ENCODE measurements at regions not wholly inside any gene's neighbourhood (a gene's known extent, or its start where the extent isn't known, plus 50 kb on each side); places are given as distances from the start of the nearest gene placed in this dataset.

DNA sequence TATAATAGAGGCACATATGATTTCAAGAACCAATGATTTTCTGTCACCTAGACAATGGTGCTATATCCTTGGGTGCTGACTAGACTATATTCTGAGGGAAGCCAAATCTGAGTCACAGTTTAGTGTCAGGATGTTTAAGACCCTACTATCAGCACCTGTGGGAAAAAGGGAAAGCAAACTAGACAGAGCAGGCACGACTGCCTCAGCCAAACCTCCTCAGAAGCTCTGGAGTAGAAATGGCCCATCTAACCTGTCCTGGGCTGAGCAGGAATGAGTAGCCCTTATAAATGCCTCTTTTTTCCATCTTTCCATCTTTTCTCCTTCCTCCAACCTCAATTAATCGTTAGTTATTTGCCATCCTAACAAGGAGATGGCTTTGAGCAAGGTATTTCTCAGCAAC, 80.4 kb upstream of the TECRL start:
- no peak for ATAC-seq

DNA sequence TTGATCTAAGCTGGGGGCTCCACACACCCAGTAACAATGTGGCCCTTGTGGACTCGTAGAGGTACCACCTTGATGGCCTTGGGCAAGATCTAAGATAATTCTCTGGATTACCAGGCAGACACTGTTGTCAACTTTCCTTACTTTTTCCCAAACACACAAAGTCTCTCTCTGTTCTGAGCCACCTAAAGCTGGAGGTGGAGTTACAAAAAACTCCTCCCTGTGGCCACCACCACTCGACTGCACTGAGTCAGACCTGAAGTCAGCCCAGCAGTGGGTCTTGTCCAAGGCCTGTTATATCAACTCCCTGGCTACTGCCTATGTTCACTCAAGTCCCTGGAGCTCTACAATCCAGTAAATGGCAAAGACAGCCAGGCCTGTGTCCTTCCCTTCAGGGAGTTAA, 70.1 kb upstream of the TECRL start:
- ATAC-seq (no peak), DNase-seq (ENCODE audit: low spot score) (no peak)

More for the DNA sequence above, 80.4 kb upstream of the TECRL start:
- DNase-seq (ENCODE audit: low spot score), result no peak

DNA sequence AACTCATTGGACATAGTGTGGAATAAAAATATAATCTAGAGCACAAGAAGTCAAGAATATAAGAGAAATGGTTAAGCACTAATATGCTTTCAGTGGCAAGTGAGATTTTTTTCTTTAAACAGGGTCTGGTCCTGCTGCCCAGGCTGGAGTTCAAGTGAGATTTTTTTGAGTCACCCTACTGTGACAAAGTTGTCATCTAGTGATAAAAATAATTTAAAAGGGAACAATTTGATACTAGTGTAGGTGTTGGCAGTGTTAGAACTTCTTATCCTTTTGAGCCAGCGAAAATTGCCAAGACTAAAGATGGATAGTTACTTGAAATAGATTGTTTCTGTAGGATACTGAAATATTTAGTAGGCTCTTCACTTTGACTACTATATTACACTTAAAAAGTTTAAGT, 67.9 kb upstream of the TECRL start:
- ATAC-seq (no peak), DNase-seq (ENCODE audit: low spot score) (no peak)

DNA sequence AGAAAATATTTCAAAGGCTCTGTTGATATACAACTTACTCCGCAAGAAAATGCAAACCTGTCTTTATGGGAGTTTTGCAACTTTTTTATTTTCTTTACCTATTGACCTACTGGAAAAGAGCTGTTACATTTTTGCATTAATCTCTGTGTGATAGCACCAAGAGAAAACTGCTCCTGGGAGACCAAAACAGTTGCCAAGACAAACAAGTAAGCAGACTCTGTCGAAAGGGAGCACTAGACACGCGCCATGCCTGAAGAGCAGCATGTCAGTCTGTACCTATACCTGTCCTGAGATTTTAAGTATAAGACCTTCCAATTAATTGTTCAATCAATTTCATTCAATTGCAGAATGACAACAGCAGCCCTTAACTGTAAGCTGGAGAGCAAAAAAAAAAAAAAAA, 56.0 kb upstream of the TECRL start:
- DNase-seq (ENCODE audit: low spot score) (no peak), ATAC-seq (no peak)

DNA sequence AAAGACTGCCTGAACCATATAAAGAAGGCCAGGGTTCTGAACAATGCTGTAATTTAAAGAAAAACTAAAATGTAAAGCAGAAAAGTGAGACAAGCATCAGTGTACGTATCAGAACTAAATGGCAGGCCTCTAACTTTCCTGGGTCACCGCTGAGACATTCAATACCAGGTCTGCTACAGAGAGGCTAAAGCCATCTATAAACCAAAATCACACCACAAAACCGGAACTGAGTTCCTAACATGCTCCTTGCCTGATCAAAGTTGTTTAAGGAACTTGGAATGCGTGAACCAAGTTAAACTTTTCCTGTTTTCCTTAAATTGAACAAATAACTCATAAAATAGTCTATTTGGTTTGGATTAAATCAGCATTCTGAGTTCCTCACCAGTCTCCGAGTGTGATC, 55.3 kb upstream of the TECRL start:
- DNase-seq (ENCODE audit: low spot score) (no peak), ATAC-seq (no peak)
